GM12865 (cell line): ENCODE measurements at regions not wholly inside any gene's neighbourhood (a gene's known extent, or its start where the extent isn't known, plus 50 kb on each side); places are given as distances from the start of the nearest gene placed in this dataset.

Source experiments
- DNase-seq: peaks from one replicate; pipeline ENCODE4 v3.0.0; 2010; ENCODE audit warnings: low read depth
- H3K4me3 ChIP-seq: 2 replicates; pipeline ENCODE4 v1.5.1; 2011; ENCODE audit warnings: mild to moderate bottlenecking, low read depth, low read length, control low read depth
- TF ChIP-seq, protein P1 (sequence below): IDR thresholded peaks from 2 replicates; pipeline ENCODE4 v1.5.1; 2011; ENCODE audit warnings: low read length, control low read depth, low read depth, inconsistent platforms; ENCODE audit not compliant: insufficient read depth; ENCODE audit errors: missing control alignments

- H3K4me3 ChIP-seq = no peak overlapping the region
- TF ChIP-seq, protein P1, sequence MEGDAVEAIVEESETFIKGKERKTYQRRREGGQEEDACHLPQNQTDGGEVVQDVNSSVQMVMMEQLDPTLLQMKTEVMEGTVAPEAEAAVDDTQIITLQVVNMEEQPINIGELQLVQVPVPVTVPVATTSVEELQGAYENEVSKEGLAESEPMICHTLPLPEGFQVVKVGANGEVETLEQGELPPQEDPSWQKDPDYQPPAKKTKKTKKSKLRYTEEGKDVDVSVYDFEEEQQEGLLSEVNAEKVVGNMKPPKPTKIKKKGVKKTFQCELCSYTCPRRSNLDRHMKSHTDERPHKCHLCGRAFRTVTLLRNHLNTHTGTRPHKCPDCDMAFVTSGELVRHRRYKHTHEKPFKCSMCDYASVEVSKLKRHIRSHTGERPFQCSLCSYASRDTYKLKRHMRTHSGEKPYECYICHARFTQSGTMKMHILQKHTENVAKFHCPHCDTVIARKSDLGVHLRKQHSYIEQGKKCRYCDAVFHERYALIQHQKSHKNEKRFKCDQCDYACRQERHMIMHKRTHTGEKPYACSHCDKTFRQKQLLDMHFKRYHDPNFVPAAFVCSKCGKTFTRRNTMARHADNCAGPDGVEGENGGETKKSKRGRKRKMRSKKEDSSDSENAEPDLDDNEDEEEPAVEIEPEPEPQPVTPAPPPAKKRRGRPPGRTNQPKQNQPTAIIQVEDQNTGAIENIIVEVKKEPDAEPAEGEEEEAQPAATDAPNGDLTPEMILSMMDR = no peak
- DNase-seq = no peak
These were observed 227.5 kb upstream of the SOX11 start for GRCh38 chr2:5464657-5465056.

GRCh38 chr2:5465859-5466258, 226.3 kb upstream of the SOX11 start:
- TF ChIP-seq, protein P1 = no peak
- no peak for DNase-seq
- H3K4me3 ChIP-seq = no peak overlapping the region

DNA sequence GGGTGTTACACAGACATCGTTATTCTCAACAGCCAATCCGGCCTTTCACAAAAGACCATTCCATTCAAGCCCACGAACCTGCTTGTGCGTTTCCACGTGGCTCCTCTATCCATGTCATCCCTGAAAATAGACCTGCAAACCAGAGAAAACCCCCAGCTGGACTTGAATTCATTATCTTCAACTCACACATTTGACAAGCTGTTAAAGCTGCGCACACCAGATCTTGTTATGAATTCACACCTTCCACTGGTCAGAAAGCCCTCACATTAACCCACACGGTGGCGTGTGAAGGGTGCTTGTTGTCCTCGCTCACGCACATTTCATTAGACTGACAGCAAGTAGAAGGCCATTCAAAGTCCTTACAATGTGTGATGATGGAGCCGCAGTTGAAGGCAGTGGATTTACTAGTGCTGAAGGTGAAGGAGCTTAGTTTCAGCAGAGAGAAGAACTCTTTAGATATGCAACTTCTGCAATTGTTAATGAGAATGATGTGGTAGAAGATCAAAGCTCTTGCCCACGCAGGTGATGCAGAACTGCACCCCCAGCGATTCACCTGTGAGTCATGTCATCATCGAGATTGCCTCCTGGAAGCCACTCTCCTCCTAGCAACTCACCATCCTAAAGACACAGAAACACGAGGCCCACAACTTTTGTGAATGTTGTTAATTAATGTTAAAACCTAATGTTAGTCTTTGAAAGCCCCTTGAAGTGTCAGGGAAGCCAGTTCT, 224.8 kb upstream of the SOX11 start:
- DNase-seq = no peak
- no peak overlapping the region for H3K4me3 ChIP-seq
- TF ChIP-seq, protein P1 = no peak

- no peak overlapping the region for H3K4me3 ChIP-seq
- DNase-seq = no peak
- TF ChIP-seq, protein P1 = no peak
These were observed 219.5 kb upstream of the SOX11 start for GRCh38 chr2:5472673-5473072.

DNA sequence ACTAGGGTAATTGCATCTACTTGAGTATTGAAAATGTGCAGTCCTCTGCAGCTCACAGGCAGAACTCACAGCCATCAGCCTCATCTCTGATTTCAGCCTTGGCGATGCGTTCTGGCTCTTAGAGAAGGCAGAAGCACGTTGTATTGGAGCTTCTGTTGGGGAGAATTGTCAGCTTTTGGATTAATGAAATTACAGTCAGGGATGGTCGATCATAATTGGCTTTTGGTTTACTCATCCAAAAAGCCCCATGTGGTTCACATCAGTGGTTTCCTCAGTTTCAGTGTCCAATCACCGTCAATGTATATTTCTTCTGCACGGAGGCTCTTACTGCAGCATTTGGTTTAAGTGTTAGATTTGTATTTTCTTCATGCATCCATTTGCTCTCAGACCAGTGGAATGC, 218.5 kb upstream of the SOX11 start:
- TF ChIP-seq, protein P1 = no peak
- no peak overlapping the region for H3K4me3 ChIP-seq
- no peak for DNase-seq

DNA sequence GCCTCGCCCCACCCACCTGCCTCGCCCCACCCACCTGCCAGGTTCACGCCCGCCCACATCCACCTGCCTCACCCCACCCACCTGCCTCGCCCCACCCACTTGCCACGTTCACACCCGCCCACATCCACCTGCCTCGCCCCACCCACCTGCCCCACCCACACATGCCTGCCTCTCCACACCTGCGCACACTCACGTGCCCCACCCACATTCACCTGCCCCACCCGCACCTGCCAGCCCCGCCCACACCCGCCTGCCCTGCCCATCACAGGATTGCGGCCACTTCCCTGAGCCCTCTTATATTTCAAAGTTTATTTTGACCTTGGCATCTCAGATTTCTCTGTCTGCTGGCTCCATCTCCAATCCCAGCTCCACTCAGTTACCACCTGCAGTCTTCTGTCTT, 217.5 kb upstream of the SOX11 start:
- DNase-seq = no peak
- no peak overlapping the region for H3K4me3 ChIP-seq
- TF ChIP-seq, protein P1 = no peak
